ENCODE measurements at regions not wholly inside any gene's neighbourhood (a gene's known extent, or its start where the extent isn't known, plus 50 kb on each side); places are given as distances from the start of the nearest gene placed in this dataset.
"Not testable (repeated sequence)": the region's sequence is repeated elsewhere in the genome, so short reads cannot be mapped to it uniquely, and the experiment has no call there.

DNA sequence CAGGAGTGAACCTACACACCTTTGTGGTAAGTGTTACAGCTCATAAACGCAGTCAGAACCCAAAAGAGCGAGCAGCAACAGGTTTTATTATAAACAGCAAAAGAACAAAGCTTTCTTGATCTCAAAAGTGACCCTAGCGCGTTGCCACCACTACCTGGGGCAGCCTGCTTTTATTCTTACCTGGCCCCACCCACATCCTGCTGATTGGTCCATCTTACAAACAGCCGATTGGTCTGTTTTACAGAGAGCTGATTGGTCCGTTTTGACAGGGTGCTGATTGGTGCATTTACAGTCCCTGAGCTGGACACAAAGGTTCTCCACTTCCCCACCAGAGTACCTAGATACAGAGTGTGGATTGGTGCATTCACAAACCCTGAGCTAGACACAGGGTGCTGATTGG is 143.1 kb downstream of the ARRDC4 start:
- ChIA-PET CTCF (no interaction called here), POLR2A (no interaction called here)
- TF ChIP-seq, protein P1, sequence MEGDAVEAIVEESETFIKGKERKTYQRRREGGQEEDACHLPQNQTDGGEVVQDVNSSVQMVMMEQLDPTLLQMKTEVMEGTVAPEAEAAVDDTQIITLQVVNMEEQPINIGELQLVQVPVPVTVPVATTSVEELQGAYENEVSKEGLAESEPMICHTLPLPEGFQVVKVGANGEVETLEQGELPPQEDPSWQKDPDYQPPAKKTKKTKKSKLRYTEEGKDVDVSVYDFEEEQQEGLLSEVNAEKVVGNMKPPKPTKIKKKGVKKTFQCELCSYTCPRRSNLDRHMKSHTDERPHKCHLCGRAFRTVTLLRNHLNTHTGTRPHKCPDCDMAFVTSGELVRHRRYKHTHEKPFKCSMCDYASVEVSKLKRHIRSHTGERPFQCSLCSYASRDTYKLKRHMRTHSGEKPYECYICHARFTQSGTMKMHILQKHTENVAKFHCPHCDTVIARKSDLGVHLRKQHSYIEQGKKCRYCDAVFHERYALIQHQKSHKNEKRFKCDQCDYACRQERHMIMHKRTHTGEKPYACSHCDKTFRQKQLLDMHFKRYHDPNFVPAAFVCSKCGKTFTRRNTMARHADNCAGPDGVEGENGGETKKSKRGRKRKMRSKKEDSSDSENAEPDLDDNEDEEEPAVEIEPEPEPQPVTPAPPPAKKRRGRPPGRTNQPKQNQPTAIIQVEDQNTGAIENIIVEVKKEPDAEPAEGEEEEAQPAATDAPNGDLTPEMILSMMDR (IDR thresholded peaks at IDR 0.05; ENCODE audit: control extremely low read depth, extremely low read depth, low read depth, missing control alignments) = no peak
- DNase-seq (ENCODE audit: extremely low spot score) = no peak

DNA sequence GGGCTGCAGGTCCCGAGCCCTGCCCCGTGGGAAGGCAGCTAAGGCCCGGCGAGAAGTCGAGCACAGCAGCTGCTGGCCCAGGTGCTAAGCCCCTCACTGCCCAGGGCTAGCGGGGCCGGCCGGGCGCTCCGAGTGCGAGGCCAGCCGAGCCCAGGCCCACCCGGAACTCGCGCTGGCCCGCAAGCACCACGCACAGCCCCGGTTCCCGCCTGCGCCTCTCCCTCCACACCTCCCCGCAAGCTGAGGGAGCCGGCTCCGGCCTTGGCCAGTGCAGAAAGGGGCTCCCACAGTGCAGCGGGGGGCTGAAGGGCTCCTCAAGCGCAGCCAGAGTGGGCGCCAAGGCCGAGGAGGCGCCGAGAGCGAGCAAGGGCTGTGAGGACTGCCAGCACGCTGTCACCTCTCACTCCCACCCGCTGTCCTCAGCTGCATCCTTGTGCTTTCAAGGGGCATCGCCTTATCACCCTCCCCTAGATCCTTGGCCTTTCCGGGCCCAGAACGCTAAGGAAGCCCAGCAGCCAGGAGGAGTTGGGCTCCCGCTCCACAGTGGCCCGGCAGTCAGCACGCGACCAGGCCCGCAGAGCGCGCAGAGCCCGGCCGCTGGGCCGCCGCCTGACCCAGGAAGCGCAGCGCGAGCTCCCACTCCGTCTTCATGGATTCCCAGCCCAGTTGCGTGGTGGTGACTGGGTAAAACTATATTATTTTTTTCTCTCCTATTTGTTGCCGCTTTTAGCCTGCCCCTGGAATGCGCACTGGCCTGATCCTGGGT is 144.1 kb downstream of the ARRDC4 start:
- CTCF ChIA-PET; POLR2A ChIA-PET; DNase-seq (ENCODE audit: extremely low spot score): not testable (repeated sequence)

DNA sequence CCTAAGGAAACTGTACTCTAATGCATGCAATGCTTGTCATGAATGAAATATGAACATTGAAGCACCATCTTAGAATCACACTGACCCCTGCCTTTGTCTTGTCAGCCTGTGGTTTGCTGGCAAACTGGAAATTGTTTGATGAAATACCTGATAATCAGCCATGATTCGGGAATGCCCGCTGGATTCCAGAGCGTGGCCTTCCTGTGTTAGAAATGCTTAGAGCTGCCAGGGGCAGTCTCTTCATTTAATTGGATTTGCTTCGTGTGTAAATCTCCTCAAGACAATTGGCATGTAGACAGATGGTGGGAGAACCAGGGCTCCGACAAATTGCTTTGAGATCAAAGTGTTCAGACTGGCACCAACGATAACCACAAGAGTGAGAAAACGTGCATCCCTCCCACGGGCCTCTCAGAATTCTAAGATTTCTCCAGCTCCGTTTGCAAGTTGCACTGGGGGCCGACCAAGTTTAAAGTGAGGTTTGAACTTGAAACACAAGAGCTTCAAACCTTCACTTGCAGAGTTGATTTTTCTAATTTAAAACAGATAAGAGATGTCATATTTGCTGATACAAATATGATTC is 146.2 kb downstream of the ARRDC4 start:
- CTCF ChIA-PET; POLR2A ChIA-PET; DNase-seq (ENCODE audit: extremely low spot score): not testable (repeated sequence)

DNA sequence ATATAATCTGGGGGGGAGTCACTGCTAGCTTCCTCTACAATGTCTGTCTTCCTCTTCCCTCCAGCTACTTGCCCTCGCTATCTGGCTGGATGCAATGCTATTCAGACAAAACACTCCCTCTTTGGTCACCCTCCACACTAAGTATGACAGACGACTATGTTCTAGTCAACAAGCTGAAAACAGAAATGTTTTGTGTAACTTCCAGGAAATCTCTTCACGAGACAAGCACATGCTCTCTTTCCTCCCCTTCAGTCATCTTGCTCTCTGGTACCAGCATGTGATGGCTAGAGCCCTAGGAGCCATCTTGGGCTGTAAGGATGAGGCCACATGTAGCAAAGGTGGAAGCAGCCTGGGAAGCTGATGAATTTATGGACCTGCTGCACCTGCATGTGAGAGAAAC is 151.3 kb downstream of the ARRDC4 start:
- TF ChIP-seq, protein P1 (IDR thresholded peaks at IDR 0.05; ENCODE audit: control extremely low read depth, extremely low read depth, low read depth, missing control alignments) = no peak
- POLR2A ChIA-PET = no interaction called here
- CTCF ChIA-PET = interaction anchor here (1.2 kb wide), 1 partner anchor 10 kb away, joined by 6 read pairs; no protein-coding TSS in a partner anchor
- no peak for DNase-seq (ENCODE audit: extremely low spot score)

DNA sequence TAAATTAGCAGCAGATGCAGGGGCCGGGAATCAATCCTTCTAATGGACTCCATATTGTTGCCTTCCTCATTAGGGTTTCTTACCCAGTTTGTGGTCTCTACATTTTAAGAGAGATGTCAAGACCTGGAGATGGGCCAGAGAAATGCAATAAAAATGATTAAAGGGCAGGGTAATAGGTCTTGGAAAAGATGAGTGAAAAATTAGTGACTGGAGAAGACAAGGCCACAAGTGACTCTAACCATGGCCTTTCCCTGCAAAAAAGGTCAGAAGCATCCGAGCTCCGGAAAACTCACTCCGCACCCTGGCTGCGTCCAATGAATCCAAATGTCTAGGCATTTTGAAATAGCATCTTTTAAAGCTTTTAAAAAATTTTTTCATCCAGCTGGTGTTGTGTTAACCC is 152.8 kb downstream of the ARRDC4 start:
- TF ChIP-seq, protein P1 (IDR thresholded peaks at IDR 0.05; ENCODE audit: control extremely low read depth, extremely low read depth, low read depth, missing control alignments) = no peak
- POLR2A ChIA-PET = no interaction called here
- no peak for DNase-seq (ENCODE audit: extremely low spot score)
- CTCF ChIA-PET = no interaction called here

DNA sequence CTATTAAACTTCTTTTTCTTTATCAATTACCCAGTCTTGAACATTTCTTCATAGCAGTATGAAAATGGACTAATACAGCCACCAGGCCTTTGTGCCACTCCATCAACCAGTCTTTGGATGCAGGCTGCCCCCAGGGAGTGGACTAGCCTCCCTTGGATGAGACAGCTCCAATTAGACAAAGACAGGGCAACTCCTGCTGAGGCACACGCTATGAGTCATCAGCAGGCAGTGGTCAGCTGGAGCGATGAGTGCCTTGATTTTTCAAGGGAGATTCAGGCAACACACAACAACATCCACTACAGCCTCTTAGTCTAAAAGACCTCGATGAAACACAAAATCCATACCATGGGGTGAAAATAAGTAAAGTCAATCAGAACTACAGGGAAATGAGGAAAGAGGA is 160.1 kb downstream of the ARRDC4 start:
- CTCF ChIA-PET = interaction anchor here (1.0 kb wide), 1 partner anchor 18 kb away, joined by 3 read pairs; no protein-coding TSS in a partner anchor
- POLR2A ChIA-PET = no interaction called here

DNA sequence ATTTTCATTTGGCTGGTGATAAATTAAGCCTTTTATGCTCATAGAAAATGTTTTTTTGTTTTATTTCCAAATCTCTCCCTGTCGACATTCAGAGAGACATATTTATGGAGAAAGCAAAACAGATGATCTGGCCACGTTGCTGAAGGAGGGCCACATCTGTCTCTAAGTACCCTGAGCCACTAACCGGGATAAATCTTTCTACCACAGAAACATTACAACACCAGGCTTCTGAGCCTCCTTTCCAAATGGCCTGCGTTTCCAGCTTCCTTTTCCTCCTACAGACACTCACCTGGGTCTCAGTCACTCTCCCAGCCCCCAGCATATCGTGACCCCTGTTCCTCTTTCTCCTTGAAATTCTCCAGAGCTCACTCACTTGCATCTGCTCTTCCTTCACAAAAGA is 161.0 kb downstream of the ARRDC4 start:
- CTCF ChIA-PET = no interaction called here
- TF ChIP-seq, protein P1 (IDR thresholded peaks at IDR 0.05; ENCODE audit: control extremely low read depth, extremely low read depth, low read depth, missing control alignments) = no peak
- POLR2A ChIA-PET = no interaction called here
- DNase-seq (ENCODE audit: extremely low spot score) = no peak

More for the DNA sequence above, 160.1 kb downstream of the ARRDC4 start:
- TF ChIP-seq, protein P1 (IDR thresholded peaks at IDR 0.05; ENCODE audit: control extremely low read depth, extremely low read depth, low read depth, missing control alignments) = no peak
- DNase-seq (ENCODE audit: extremely low spot score) = no peak

Measured in GM10248 (cell line).